PC-9 (cell line): ENCODE measurements at regions not wholly inside any gene's neighbourhood (a gene's known extent, or its start where the extent isn't known, plus 50 kb on each side); places are given as distances from the start of the nearest gene placed in this dataset.

Experiments
- BruUV-seq: library from RNA; stranded (reverse); fragments of 400-500 nt; replicated peaks from 2 replicates; lab custom pipeline; 2021; lab: Mats Ljungman, UMichigan
- CTCF ChIA-PET: fragments of 300-600 bp; sonication (Branson Sonifier 250); formaldehyde crosslinking; loops from one replicate; lab custom pipeline; 2022; ENCODE audit warnings: antibody characterized with exemption; lab: Charles Lee
- POLR2A ChIA-PET: fragments of 300-600 bp; sonication (Branson Sonifier 250); formaldehyde crosslinking; loops from one replicate; lab custom pipeline; 2022; ENCODE audit warnings: antibody characterized with exemption; ENCODE audit not compliant: unreplicated experiment; lab: Charles Lee
- DNase-seq, 2 experiments: peaks; one replicate each; pipeline versions ENCODE4 v3.0.0 to v3.0.0-alpha.2; 2015 to 2022; ENCODE audit warnings: mixed read lengths in 1 of 2
- H2AFZ ChIP-seq: fragments of 200-600 bp; sonication (generic); 2 replicates; pipeline ENCODE4 v1.8.1; 2017; ENCODE audit warnings: antibody characterized with exemption
- H3F3A ChIP-seq: fragments of 200-600 bp; sonication (generic); 2 replicates; pipeline ENCODE4 v1.8.1; 2017; ENCODE audit warnings: antibody characterized with exemption, mild to moderate bottlenecking, low read depth; ENCODE audit not compliant: insufficient read depth
- H3K27ac ChIP-seq: fragments of 200-600 bp; sonication (generic); 2 replicates; pipeline ENCODE4 v1.6.1; 2016; ENCODE audit warnings: mixed run types
- H3K27me3 ChIP-seq: fragments of 200-600 bp; sonication (generic); 2 replicates; pipeline ENCODE4 v1.6.1; 2016; ENCODE audit warnings: low read depth, mixed run types; ENCODE audit not compliant: insufficient read depth
- H3K36me3 ChIP-seq: fragments of 200-600 bp; sonication (generic); 2 replicates; pipeline ENCODE4 v1.6.1; 2016; ENCODE audit warnings: low read depth, mixed run types
- H3K4me1 ChIP-seq: fragments of 200-600 bp; sonication (generic); replicated peaks from 2 replicates; pipeline ENCODE4 v1.6.1; 2016; ENCODE audit warnings: mixed run types; ENCODE audit not compliant: insufficient read depth
- H3K4me2 ChIP-seq: fragments of 200-600 bp; sonication (generic); 2 replicates; pipeline ENCODE4 v1.6.1; 2017; ENCODE audit warnings: mixed run types
- H3K4me3 ChIP-seq: fragments of 200-600 bp; sonication (generic); 2 replicates; pipeline ENCODE4 v1.6.1; 2016; ENCODE audit warnings: mixed run types
- H3K79me2 ChIP-seq: fragments of 200-600 bp; sonication (generic); 2 replicates; pipeline ENCODE4 v1.6.1; 2017; ENCODE audit warnings: low read depth, mixed run types
- H3K9me2 ChIP-seq: fragments of 200-600 bp; sonication (generic); 2 replicates; pipeline ENCODE4 v1.8.1; 2017; ENCODE audit warnings: mild to moderate bottlenecking; ENCODE audit not compliant: insufficient read depth
- H3K9me3 ChIP-seq: fragments of 200-600 bp; sonication (generic); 2 replicates; pipeline ENCODE4 v1.8.1; 2016; ENCODE audit warnings: low read depth; ENCODE audit not compliant: insufficient read depth
- H4K20me1 ChIP-seq: fragments of 200-600 bp; sonication (generic); 2 replicates; pipeline ENCODE4 v1.8.1; 2017; ENCODE audit not compliant: insufficient read depth
- CTCF ChIP-seq: fragments of 200-600 bp; sonication (generic); conservative IDR thresholded peaks from 2 replicates; pipeline ENCODE4 v1.6.1; 2017; ENCODE audit warnings: mixed run types, antibody characterized with exemption, mild to moderate bottlenecking, moderate library complexity
- EZH2 ChIP-seq: fragments of 200-600 bp; sonication (generic); IDR thresholded peaks from 2 replicates; pipeline ENCODE4 v1.8.0; 2017; ENCODE audit warnings: antibody characterized with exemption, low read depth
- intact Hi-C: fragments of 100-400 bp; cut with micrococcal nuclease; formaldehyde crosslinking; loops from one replicate; pipeline ENCODE4 v1.10.0; 2022; ENCODE audit not compliant: unreplicated experiment

- peaks cover 33% of the 10 kb centered on the region; the same call in 1 of the 2 replicates for H3F3A ChIP-seq
- TF ChIP-seq EZH2 (no peak), CTCF (no peak)
- H2AFZ ChIP-seq: no peak overlapping the region
- no peaks in the 10 kb centered on the region for H3K79me2 ChIP-seq
- intact Hi-C loops: loop anchor here (1.0 kb wide), 1 partner anchor 11 kb away; no protein-coding TSS in a partner anchor
- peak overlapping the region; percentile 55 for H3K4me2 ChIP-seq
- H3K9me2 ChIP-seq: no peaks in the 10 kb centered on the region
- no peak overlapping the region for H3K4me3 ChIP-seq
- peaks cover 45% of the 10 kb centered on the region for H3K4me1 ChIP-seq
- no TSS peak for BruUV-seq
- H3K27ac ChIP-seq: peak overlapping the region; percentile 66
- peak; percentile 30 to 86 for DNase-seq
- POLR2A ChIA-PET: interaction anchor here (2.0 kb wide), 1 partner anchor 11 kb away, joined by 6 read pairs; no protein-coding TSS in a partner anchor
- CTCF ChIA-PET: no interaction called here
- no peaks in the 10 kb centered on the region for H3K36me3 ChIP-seq
- H4K20me1 ChIP-seq: no peaks in the 10 kb centered on the region
- H3K27me3 ChIP-seq: no peaks in the 10 kb centered on the region
- H3K9me3 ChIP-seq: no peaks in the 10 kb centered on the region
Measured at GRCh38 chr7:155962191-155962967, 150.1 kb upstream of the SHH start.

- peaks cover 33% of the 10 kb centered on the region; the same call in 1 of the 2 replicates for H3F3A ChIP-seq
- H3K36me3 ChIP-seq: no peaks in the 10 kb centered on the region
- H3K79me2 ChIP-seq: no peaks in the 10 kb centered on the region
- ChIA-PET CTCF (no interaction called here), POLR2A (interaction anchor here (2.0 kb wide), 1 partner anchor 10 kb away, joined by 6 read pairs; no protein-coding TSS in a partner anchor)
- no TSS peak for BruUV-seq
- no peaks in the 10 kb centered on the region for H3K9me3 ChIP-seq
- peak overlapping the region; percentile 55 for H3K4me2 ChIP-seq
- H3K9me2 ChIP-seq: no peaks in the 10 kb centered on the region
- no peak overlapping the region for H2AFZ ChIP-seq
- H3K4me1 ChIP-seq: peaks cover 45% of the 10 kb centered on the region
- peak in 1 of 2 experiments; percentile 67 for DNase-seq
- H3K27me3 ChIP-seq: no peaks in the 10 kb centered on the region
- H3K4me3 ChIP-seq: no peak overlapping the region
- no peaks in the 10 kb centered on the region for H4K20me1 ChIP-seq
- intact Hi-C loops: loop anchor here (1.0 kb wide), 1 partner anchor 10 kb away; no protein-coding TSS in a partner anchor
- TF ChIP-seq EZH2: no peak
- TF ChIP-seq CTCF: no peak
- H3K27ac ChIP-seq: peak overlapping the region; percentile 66
Measured at GRCh38 chr7:155961241-155962190, 149.3 kb upstream of the SHH start.

GRCh38 chr7:155959894-155960293 is 147.6 kb upstream of the SHH start:
- Histone ChIP-seq H3K4me2 (peak overlapping the region; percentile 53), H3K36me3 (no peaks in the 10 kb centered on the region), H3K4me1 (peaks cover 45% of the 10 kb centered on the region), H3K27ac (peak overlapping the region; percentile 86), H3F3A (peaks cover 30% of the 10 kb centered on the region; the same call in 1 of the 2 replicates), H3K9me2 (no peaks in the 10 kb centered on the region), H3K4me3 (0 out of 2 replicates have a peak overlapping the region, but pooled peaks have one; percentile 3), H2AFZ (no peak overlapping the region; the same call in 1 of the 2 replicates), H3K9me3 (no peaks in the 10 kb centered on the region), H4K20me1 (no peaks in the 10 kb centered on the region), H3K79me2 (no peaks in the 10 kb centered on the region), H3K27me3 (no peaks in the 10 kb centered on the region)
- no peak for TF ChIP-seq EZH2
- TF ChIP-seq CTCF: no peak
- ChIA-PET CTCF (no interaction called here), POLR2A (no interaction called here)
- intact Hi-C loops: no loop called here
- no TSS peak for BruUV-seq
- DNase-seq: peak in 1 of 2 experiments; percentile 91
